HG03558 (cell line): ENCODE measurements at regions not wholly inside any gene's neighbourhood (a gene's known extent, or its start where the extent isn't known, plus 50 kb on each side); places are given as distances from the start of the nearest gene placed in this dataset.

Source experiments
- ATAC-seq: cut with Tn5 transposase; IDR thresholded peaks from one replicate; pipeline ENCODE4 v1.9.1; 2021; ENCODE audit warnings: moderate number of reproducible peaks; ENCODE audit not compliant: unreplicated experiment; ENCODE audit errors: extremely low read depth

DNA sequence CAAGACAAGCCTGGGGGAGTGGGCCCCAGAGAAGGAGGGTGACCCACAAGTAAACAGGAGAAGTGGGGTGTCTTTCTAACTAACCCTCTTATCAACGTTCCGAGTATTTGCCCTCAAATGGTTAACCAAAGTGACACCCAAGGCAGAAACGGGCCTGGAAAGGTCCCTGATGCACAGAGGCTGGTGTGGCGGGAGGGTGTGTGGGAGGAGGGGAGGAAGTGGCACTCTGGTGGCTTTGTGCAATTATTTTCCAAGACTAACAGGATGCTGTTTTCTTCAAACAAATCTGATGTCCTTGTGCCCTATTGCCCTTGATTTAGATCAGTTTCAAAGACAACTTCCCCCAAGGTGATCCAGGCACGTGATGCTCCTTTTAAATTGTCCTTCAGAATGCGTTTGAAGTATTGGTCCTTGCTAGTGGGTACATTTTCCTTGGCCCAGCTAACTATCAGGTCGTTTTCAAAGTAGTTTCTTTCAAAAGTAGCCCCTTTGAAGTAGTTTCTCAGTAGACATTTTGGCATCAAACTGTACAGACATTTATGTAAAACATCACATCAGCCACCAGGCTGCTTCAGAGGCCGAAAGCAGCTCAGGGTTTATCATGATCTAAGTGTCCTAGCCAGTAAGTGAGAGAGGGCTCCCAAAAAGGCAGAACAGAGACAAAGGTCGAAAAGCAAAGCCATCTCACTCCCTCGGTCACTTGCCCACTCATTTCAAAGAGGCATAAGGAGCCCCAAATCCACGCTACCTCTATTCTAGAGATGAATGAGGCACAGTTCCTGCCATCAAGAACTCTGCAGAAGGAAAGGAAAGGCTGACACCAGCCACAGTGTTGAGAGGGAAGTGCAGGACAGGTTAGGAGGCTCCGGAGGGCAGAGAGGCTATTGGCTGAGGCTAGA, 371.1 kb upstream of the ID2 start:
- ATAC-seq = no peak

DNA sequence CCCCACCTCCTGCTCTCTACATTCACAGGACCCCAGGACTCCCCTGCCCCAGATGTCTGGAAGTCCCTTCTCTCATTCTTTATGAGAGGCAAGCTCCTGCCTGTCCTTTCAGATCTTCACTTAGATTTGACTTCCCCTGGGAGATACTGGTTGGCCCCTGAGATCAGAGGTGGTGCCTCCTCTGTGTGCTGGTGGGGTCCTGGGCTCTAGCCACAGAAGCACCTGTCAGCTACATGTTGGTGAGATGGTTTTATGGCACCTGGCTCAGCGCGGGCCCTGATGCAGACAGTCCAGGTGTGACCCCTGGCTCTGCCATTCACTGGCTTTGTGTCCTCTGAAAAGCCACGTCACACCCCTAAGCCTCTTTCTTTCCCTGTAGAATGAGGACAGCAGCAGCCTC, 369.6 kb upstream of the ID2 start:
- no peak for ATAC-seq

DNA sequence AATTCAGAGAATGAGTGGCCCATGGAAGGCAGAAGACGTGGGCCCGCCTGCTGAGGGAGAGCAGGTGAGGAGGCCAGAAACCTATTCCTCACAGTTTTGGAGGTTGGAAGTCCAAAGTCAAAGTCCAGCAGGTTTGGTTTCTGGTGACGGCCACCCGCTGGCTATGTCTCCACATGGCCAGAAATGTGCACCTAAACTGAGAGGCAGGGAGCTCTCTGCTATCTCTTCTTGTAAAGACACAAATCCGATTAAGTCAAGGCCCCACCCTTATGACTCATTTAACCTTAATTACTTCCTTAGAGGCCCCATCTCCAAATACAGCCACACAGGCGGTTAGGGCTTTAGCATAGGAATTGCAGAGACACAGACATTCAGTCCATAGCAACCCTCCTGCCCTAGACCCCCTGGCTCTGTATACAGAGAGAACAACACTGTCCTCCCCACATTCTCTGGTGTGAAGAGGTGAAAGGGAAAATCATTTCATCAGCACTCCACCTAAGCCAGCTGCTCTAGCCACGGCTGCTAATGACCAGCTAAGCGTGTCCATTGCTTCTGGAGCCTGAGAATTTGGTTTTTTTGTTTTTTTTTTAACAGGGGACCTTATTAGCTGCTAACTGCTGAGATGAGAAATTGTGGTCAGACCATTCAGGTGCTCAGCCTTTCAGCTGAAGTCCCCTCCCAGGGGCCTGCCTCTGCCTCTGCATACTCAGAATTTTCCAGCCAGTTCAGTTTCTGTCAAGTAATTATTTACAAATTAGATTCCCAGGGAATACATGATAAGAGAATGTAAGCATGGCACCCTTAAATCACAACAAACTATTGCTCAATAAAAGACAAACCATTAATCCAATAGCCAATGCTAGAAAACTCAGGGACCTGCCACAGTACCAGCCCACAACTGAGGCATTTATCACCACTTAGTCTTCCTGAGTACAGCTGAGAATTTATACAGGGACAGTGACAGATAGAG, 368.7 kb upstream of the ID2 start:
- ATAC-seq = peak; percentile 81

DNA sequence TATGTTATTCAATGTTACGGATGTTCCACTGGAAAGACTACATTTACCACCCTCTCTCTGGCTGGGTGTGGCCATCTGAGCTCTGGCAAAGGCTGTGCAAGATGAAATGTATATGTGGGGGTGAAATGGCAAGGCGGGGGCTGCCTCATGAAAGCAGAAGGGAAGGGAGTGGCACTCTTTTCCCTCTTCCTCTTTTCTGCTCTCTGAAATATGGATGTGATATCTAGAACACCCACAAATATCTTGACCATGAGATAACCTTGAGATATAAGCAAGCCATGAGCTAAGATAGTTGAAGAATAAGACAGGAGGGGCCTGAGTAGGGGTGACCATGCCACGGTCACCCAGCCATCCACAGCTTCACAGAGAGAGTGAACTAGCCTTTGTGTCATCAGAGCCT, 367.8 kb upstream of the ID2 start:
- ATAC-seq = no peak

DNA sequence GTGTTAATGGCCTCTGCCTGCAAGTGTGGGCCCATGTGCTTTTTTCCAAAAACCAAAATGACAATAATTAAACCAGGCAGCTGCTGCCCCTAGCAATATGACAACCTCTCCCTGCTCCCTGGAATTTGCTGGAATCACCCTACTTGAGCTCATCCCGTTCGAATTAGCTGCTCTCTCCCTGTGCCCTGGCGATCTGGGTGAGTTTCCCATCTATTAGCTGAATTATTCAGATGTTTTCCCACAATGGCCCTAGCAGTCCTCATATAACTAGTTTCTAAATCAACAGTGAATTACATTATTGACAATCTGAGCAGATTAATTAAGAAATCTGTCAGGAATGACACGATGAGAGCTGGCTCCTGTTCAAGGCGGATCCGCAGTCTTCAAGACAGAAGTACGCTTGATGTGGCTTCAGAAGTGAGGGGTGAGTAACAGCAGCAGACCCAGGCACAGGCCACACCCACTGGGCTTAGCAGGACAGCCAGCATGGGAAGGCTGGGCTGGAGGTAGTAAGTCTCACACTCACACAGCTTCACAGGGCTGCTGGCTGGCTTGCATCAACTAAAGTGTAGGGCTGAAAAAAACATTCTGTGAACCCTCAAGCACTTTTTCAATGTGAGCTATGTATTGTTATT, 366.2 kb upstream of the ID2 start:
- no peak for ATAC-seq

DNA sequence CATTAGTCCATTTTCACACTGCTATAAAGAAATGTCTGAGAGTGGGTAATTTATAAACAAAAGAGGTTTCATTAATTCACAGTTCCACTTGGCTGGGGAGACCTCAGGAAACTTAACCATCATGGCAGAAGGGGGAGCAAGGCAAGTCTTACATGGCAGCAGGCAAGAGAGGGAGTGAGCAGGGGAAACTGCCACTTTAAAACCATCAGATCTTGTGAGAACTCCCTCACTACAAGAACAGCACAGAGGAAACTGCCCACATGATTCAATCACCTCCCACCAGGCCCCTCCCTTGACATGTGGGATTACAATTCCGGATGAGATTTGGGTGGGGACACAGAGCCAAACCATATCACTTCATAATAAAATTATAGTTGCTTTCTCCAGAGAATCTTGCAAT, 365.5 kb upstream of the ID2 start:
- ATAC-seq = no peak

DNA sequence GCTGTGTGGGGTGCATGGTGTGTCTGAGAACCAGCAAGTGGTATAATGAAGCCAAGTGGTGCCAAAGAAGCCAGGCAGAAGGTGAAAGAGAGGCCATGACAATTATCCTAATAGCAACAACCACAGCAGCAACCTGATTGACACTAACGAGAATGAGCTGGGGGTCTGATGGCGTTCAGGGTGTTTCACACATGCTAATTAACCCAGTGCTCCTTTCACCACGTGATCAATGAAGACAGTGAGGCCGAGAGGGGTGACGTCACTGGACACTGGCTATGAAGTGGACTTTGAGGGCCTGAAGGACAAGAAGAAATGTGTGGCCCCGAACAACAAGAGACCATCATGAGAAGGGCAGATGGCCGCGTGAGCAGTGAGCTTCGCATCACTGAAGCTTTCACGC, 364.4 kb upstream of the ID2 start:
- no peak for ATAC-seq

DNA sequence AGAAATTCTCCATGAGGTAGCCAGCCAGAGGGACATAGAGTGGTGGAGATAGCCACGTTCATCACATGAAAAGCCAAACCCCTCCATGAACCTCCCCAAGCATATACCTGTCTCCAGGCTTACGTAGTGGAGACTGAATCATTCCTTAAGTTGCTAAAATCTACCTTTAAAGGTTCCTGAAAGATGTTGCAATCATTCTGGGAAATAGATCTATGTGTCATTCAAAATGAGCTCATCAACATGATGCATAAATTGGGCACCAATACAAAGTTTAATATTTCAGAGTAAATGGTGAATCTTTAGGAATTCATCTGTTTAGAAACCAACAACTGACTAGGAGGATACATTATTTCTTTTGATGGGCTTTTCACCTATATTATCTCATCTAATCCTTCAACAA, 362.6 kb upstream of the ID2 start:
- ATAC-seq = no peak

DNA sequence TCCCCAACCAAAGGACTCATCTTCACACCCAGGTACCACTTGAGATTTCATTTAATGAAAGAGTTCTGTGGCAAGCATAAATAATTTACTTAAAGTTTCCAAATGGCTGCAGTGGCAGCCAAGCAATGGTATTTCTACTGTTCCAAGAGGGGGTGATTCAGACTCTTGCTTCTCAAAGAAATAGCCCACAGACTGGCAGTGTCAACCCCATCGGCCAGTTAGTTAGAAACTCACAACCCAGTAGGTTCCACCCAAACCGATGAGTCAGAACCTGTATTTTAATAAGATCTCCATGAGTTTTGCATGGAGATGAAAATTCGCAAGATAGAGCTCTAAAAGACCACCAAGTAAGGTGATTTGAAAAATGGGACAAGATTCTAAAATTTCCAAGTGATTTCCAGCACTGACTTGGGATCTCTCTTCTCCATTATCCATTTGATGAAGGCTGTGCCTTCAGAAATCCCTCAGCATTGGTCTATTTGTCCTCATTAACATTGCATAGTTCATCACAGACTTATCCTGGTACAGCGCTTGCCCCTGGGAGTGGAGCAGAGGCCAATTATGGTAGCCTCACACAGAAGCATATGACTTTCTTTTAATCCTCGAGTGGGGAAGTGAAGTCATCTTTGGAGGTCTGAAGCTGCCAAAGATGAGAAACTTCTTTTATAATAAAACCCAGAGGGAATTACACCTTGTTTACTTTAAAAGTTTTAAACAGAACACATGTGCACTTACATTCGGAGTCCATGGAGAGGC, 361.4 kb upstream of the ID2 start:
- ATAC-seq = no peak

DNA sequence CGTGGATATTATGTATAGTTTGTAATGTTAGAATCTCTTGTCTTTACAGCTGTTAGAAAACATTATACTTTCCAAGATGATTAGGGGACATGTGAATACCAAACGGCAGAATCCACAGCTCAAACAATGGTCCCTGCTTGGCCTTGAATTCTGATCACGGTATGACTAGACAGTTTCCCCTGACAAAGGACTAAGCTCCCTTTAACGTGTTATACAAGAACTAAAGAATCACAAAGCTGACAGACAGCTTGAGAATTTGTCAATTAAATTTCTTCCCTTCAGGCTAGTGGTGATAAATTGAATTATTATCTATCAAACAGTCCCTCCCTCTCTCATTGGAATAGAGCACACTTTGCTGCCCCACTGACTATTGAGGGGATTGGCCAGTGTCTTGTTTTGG, 359.2 kb upstream of the ID2 start:
- no peak for ATAC-seq

DNA sequence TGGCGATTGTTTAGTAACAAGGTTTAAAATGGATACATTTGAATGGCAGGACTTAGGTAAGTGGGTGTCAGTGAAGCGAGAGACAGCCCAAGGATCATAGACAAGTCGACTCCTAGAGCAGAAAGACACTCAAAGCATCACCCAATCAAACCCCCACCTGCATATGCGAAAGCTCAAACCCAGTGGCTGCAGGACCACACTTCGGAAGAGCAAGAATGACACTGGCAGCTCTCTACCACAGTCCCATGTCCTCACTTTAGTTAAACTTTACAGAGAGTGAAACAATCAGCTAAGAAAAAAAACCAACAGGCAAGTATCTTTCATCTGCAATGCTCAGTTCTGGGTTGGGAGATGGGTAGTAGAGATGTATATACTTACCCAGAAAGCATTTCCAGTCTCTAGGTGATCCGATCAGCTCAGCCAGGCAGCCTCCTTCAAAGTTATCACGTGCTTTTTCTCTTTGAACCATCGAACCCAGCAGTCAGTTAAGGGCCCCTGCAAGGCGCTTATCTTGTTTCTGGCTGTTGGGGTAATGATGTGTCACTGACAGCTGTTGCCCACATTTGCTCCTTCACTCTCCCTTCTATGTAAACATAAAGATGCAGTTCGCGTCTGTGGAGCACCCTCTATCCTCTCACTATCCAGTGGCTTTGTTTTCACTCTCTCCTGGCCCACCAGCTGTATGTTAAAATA, 357.5 kb upstream of the ID2 start:
- no peak for ATAC-seq

DNA sequence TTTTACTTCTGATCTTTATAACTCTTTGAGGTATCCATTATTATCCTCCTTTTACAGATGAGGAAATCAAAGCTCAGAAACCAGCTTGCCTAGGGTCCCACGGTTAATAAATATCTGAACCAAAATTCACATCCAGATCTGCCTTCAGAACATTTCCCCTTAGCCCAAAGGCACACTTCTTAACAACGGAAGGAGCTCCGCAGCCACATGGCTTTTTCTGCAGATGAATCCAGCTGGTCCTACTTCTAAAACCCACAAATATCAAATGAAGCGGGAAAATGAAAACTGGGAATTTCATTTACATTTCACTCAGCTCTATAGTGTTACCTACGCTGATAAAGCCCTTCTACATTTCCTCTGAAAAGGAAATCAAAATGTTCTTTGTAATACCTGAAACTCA, 357.0 kb upstream of the ID2 start:
- no peak for ATAC-seq

DNA sequence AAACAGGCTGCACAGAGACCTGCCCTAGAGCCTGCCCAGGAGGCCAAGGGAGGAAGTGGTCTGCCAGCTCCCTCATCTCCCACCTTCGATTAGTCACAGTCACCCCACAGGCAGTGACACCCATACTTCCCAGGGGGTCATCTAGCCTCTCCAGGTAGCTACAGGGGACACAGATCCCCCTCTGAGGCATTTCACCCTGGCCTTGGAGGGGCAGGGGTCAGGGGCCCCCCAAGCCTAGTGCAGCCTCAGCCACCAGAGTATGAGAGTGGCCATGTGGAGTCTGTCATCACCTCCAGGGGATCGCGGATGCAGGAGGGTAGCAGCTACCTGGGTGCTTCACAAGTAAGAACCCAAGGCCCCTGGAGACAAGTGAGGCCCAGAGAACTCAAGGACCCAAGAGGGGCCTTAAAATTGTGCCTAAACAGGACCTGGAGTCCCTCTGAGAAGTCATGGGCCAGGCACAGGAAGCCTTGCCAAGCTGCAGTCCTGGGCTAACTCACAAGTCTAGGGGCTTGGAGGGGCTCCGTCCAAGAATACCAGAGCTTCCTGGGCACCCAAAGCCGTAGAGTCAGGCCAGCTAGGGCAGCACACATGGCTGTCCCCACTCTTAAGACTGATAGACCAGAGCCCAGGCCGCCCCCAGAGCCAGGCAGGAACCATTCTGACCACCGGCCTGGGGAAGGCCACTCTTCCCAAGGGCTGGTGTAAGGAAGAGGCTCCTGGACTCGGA, 354.3 kb upstream of the ID2 start:
- ATAC-seq = no peak

DNA sequence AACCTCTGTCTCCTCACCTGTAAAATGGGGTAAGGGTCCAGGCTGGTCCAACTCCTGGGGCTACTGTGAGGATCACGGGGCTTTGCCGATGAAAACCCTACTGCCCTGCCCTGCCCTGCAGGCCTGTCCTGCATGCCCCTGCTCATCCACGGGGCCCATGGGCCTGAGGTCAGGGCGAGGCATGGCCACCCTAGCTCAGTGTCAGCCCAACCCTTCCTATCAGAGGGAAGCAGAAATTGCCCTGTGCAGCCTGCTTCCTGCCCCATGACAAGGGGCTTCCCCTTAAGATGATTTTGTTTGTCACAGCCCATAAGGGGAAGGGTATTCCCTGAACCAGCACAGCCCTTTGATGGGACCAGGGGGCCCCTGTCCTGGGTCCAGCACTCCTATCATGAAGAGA, 353.6 kb upstream of the ID2 start:
- ATAC-seq = no peak

DNA sequence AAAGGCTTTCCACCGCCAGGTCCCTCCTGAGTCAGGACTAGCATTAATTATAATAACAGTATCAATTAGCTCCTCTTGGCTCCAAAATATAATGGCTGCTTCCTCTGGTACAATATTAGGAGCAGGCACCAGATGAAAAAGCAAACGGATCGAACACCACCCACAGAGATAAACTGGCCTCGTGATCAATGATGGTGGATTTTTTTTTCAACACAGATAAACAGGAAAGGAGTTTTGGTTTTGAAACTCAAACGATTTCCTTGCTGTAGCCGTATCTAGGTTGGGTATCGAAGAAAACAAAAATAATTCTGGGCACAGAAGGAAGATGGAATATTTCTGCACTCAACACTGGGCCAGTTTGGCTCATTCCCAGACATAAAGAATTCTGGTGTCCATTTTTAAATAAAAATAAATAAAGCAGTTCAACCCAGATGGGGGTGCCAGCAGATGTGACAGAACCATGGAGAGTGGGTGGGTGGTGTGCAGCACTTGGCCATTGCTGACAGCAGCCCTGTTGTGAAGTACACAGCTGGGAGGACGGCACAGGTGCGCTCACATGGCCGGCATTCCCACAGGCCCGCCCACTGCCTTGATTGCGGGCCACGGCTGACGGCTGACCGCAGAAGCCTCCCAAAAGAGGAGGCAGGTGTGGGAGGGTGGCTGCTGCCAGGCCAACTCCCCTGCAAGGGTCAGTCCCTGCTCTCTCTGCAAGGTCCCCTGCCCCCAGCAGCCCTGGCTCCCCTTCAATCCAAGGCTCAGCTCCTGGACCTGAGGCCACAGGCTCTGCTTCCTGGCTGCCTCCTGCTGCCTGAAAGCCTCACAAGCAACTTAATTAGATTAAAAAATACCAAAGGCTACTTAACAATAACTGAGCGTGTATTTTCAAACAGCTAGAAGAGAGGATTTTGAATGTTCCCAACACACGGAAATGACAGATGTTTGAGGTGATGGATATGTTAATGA, 351.9 kb upstream of the ID2 start:
- ATAC-seq = no peak

DNA sequence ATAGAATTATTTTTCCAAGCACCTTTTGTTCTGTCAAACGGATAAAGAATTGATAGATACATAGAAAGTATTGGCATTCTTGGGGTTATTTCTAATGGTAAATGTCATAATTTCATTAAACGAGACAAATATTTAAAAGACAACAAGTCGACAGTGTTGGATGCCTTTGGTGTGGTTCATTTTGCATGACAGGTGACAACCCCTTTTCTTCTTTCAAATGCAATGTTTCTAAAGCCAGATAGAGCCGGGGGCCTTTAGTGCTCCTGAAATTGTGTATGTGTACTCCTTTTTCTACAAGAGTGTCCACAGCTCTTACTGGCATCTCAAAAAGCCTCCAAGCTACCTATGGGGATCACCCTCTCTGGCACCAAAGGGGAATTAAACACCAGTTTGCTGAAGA, 350.8 kb upstream of the ID2 start:
- ATAC-seq = no peak

DNA sequence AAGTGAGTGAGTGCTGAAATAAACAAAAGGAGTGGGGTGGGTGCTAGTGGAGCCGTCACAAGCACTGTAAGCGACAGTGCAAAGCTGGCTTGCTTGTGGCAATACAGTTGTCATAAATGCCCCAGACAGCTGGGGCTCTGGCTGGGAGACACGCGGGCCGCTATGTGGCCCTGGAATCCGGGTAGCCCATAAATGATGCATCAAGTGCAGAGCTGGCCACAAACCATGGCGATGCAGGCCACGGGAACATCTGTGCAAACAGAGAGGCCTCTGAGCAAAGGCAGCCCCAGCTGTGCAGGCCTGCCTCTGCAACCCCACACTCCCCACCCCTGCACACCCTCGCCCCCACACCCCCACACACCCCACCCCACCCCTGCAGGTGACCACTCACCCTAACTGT, 349.2 kb upstream of the ID2 start:
- no peak for ATAC-seq
